ENCODE measurements at regions not wholly inside any gene's neighbourhood (a gene's known extent, or its start where the extent isn't known, plus 50 kb on each side); places are given as distances from the start of the nearest gene placed in this dataset.
"Not testable (repeated sequence)": the region's sequence is repeated elsewhere in the genome, so short reads cannot be mapped to it uniquely, and the experiment has no call there.

GRCh38 chr12:97616946-97617345 lies 154.3 kb downstream of the RMST start:
- no peak for DNase-seq (ENCODE audit: low read depth in 2 of 3, low spot score in 2 of 3)

GRCh38 chr12:97628962-97629361 lies 166.4 kb downstream of the RMST start:
- no peak for DNase-seq (ENCODE audit: low read depth in 2 of 3, low spot score in 2 of 3)

GRCh38 chr12:97629382-97629781 lies 166.8 kb downstream of the RMST start:
- no peak for DNase-seq (ENCODE audit: low read depth in 2 of 3, low spot score in 2 of 3)

- no peak for DNase-seq (ENCODE audit: low read depth in 2 of 3, low spot score in 2 of 3)
Observed at GRCh38 chr12:97630356-97630755, 167.8 kb downstream of the RMST start.

GRCh38 chr12:97630875-97631274 lies 168.3 kb downstream of the RMST start:
- no peak for DNase-seq (ENCODE audit: low read depth in 2 of 3, low spot score in 2 of 3)

- no peak for DNase-seq (ENCODE audit: low read depth in 2 of 3, low spot score in 2 of 3)
Observed at GRCh38 chr12:97637770-97638169, 175.2 kb downstream of the RMST start.

GRCh38 chr12:97638739-97639138 lies 176.1 kb downstream of the RMST start:
- no peak for DNase-seq (ENCODE audit: low read depth in 2 of 3, low spot score in 2 of 3)

GRCh38 chr12:97639702-97640101 lies 177.1 kb downstream of the RMST start:
- no peak for DNase-seq (ENCODE audit: low read depth in 2 of 3, low spot score in 2 of 3)

- DNase-seq (ENCODE audit: low read depth in 2 of 3, low spot score in 2 of 3), result no peak
Observed at GRCh38 chr12:97640826-97641225, 178.2 kb downstream of the RMST start.

GRCh38 chr12:97642911-97643310 lies 180.3 kb downstream of the RMST start:
- DNase-seq (ENCODE audit: low read depth in 2 of 3, low spot score in 2 of 3), result no peak

- no peak for DNase-seq (ENCODE audit: low read depth in 2 of 3, low spot score in 2 of 3)
Observed at GRCh38 chr12:97643924-97644323, 181.3 kb downstream of the RMST start.

GRCh38 chr12:97645726-97646125 lies 183.1 kb downstream of the RMST start:
- DNase-seq (ENCODE audit: low read depth in 2 of 3, low spot score in 2 of 3), result no peak

- no peak for DNase-seq (ENCODE audit: low read depth in 2 of 3, low spot score in 2 of 3)
Observed at GRCh38 chr12:97647142-97647541, 184.5 kb downstream of the RMST start.

GRCh38 chr12:97650242-97650641 lies 187.6 kb downstream of the RMST start:
- no peak for DNase-seq (ENCODE audit: low read depth in 2 of 3, low spot score in 2 of 3)

- DNase-seq (ENCODE audit: low read depth in 2 of 3, low spot score in 2 of 3), result not testable (repeated sequence)
Observed at GRCh38 chr12:97656548-97656947, 193.9 kb downstream of the RMST start.

- DNase-seq (ENCODE audit: low read depth in 2 of 3, low spot score in 2 of 3), result no peak
Observed at GRCh38 chr12:97659117-97659880, 196.7 kb downstream of the RMST start.

- no peak for DNase-seq (ENCODE audit: low read depth in 2 of 3, low spot score in 2 of 3)
Observed at GRCh38 chr12:97666263-97666662, 203.7 kb downstream of the RMST start.

- DNase-seq (ENCODE audit: low read depth in 2 of 3, low spot score in 2 of 3), result no peak
Observed at GRCh38 chr12:97672870-97673269, 210.3 kb downstream of the RMST start.

GRCh38 chr12:97680751-97681150 lies 218.1 kb downstream of the RMST start:
- DNase-seq (ENCODE audit: low read depth in 2 of 3, low spot score in 2 of 3), result no peak

- DNase-seq (ENCODE audit: low read depth in 2 of 3, low spot score in 2 of 3), result no peak
Observed at GRCh38 chr12:97681612-97682504, 219.3 kb downstream of the RMST start.

- DNase-seq (ENCODE audit: low read depth in 2 of 3, low spot score in 2 of 3), result no peak
Observed at GRCh38 chr12:97685360-97685759, 222.8 kb downstream of the RMST start.

GRCh38 chr12:97701901-97702300 lies 239.3 kb downstream of the RMST start:
- no peak for DNase-seq (ENCODE audit: low read depth in 2 of 3, low spot score in 2 of 3)

Measured in hematopoietic multipotent progenitor cell (in vitro differentiated cells).